ENCODE measurements at regions not wholly inside any gene's neighbourhood (a gene's known extent, or its start where the extent isn't known, plus 50 kb on each side); places are given as distances from the start of the nearest gene placed in this dataset.

DNA sequence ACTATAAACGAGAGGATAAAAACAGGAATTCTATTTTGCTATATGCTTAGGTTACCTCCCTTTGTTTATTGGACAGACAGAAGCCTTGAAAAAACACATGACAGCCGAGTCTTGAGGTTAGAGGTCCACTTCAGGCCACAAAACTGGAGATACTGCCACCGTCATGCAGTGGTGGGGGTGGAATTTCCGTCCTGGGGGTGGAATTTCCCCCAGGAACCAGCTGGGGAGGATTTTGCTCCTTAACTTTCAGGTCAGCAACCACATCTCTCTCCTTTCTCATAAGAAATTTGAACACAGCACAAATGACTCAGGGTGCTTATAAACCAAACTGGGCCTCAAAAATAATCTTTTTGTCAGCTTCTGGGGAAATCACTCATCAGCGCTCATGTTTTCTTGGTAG, 545.8 kb upstream of the ADAMTS9 start:
- no peak for DNase-seq

- DNase-seq, result no peak
These were observed 543.7 kb upstream of the ADAMTS9 start for GRCh38 chr3:65231544-65231943.

DNA sequence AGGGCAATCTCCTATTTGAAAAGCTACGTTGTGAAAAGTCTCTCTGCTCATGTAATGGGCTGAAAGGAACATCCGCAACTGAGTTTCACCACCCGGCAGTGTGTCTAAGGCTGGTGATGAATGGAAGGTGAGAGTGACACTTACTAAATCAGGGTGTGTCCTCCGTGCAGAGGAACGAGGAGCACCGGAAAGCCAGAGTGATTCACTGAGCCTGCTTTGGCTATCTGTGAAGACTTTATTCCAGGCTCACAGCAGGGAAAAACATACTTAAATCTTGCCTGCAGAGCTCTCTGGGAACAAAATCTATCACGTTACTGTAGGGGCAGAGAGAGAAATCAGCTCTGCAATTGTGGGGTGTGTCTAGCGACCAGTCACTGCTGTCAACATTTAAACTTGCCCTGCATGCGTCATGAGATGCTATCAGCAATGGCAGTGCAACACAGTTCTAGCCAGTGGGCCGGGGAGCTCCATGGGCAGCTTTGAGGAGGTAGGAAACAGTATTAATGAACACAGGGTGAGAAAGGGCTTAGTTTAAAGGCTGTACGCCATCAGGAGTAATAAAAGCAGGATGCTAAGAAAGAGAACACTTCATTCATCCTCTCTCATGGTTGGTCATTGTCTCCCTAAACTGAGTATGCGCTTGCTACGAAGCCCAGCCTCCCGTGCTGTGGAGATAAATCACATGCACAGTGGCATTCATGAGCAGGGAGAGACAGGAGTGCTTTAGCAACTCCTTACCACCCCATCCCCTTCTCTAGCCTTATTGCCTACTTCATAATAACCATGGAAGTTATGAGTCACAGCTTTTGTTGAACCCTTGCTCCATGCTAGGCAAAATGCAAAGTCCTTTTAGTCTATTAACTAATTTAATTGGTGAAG, 542.7 kb upstream of the ADAMTS9 start:
- peak in 1 of 51 donors; percentile 5 for DNase-seq

- no peak for DNase-seq
These were observed 538.5 kb upstream of the ADAMTS9 start for GRCh38 chr3:65226287-65226686.

DNA sequence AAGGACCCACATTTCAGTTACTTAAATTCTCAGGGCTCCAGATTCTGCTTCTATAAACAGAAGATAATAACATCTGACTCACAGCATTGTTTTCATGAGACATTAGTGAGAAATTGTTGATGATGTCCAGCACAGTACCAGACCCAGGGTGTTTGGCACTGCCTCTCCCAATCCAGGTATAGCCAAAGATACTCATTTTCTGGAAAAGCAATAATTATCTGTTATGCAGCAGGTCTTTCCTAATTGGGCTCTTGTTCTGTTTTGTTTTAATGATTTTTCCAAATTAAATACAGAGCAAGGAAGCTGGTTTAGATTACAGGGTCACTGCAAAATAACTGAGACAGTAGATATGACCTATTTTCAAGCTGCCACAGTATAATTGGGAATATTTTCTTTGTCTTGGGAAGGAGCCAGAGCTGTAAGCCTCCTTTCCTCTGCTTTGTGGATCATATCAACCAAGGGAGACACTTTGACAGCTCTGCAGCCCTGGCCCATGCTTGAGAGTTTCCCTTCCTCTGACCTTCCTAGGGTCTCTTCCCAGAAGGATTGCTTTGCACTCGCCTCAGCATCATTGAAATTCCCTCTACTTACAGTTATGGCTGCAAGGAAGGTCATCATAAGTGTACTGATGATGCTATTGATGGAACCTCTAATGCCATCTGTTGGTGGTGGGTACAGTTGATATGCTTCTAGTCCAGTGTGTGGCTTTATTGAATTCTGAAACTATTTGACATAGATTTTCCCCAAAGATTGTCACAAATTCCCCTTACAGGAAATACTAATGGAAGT, 522.4 kb upstream of the ADAMTS9 start:
- DNase-seq, result no peak

DNA sequence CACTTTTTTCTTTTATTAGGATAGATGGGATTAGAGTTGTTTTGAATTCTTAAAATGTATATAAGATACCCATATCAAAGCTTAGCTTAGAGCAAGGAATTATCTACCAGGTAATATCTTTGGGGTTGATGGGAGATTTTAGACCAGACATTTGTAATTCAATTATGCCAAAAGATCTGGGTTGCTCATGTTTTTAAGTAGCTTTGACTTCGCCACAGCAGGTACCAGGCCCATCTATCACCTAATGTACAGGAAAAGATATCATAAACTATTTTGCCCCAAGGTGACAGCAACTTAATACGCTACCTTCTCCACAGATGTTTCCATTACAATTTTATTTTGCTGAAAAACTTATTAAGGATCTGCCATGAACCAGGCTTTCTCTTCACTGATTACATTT, 514.6 kb upstream of the ADAMTS9 start:
- DNase-seq, result no peak

GRCh38 chr3:65201926-65202325, 514.1 kb upstream of the ADAMTS9 start:
- DNase-seq, result no peak

- DNase-seq, result peak in 5 of 51 donors; percentile 5 to 12 (median 7)
These were observed 512.6 kb upstream of the ADAMTS9 start for GRCh38 chr3:65200310-65200970.

GRCh38 chr3:65196663-65197062, 508.9 kb upstream of the ADAMTS9 start:
- DNase-seq, result no peak

DNA sequence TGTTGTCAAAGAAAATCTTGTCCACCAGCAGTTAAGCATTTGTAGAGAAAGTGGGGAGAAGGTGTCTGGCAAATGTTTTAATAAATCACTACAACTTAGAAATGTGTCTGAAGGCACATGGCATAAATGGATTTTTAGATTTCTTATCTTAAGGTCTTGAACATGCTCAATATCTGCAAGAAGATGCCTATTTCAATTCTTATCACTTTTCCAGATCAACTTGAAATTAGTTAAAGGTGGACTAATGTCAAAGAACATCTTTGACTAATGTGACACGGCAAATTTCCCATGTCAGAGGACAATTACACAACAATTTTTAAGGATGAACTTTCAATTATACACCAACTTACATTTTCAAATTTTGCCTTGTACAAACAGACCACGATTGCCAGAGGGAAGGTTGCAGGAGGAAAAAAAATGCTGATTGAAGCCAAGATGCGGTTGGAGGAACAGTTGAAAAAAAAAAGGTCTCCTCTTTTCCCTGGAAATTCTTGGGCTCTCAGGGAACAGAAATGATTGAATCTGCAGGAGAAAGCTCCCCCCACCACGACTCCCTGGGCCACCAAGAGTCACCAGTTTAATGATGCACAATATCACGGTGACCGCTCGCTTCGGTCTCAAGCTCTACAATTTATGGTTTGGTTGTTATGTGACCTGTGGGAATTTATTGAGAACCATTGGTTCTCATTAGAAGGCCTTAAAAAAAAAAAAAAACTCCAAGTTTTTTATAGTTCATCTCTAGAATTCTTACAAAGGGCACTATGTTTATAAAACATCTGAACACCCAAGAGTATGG, 507.6 kb upstream of the ADAMTS9 start:
- no peak for DNase-seq

GRCh38 chr3:65194744-65195143, 506.9 kb upstream of the ADAMTS9 start:
- DNase-seq, result no peak

- DNase-seq, result no peak
These were observed 506.4 kb upstream of the ADAMTS9 start for GRCh38 chr3:65194047-65194714.

- no peak for DNase-seq
These were observed 505.7 kb upstream of the ADAMTS9 start for GRCh38 chr3:65193531-65193930.

- no peak for DNase-seq
These were observed 502.3 kb upstream of the ADAMTS9 start for GRCh38 chr3:65190111-65190510.

DNA sequence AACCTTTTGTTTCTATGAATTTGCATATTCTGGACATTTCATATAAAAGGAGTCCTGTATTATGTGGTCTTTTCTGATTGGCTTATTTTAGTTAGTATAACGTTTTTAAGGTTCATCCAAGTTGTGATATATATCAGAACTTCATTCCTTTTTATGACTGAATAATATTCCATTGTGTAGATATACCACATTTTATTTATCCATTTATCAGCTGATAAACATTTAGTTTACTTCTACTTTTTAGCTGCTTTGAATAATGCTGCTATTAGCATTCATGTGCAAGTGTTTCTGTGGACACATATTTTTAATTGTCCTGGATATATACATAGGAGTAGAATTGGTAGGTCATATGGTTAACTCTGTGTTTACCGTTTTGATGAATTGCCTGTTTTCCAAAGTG, 498.5 kb upstream of the ADAMTS9 start:
- DNase-seq, result no peak

- DNase-seq, result no peak
These were observed 494.9 kb upstream of the ADAMTS9 start for GRCh38 chr3:65182682-65183081.

GRCh38 chr3:65182085-65182484, 494.3 kb upstream of the ADAMTS9 start:
- DNase-seq, result no peak

- DNase-seq, result peak in 9 of 51 donors; percentile 1 to 22 (median 5)
These were observed 493.6 kb upstream of the ADAMTS9 start for GRCh38 chr3:65181391-65181871.

GRCh38 chr3:65178703-65179102, 490.9 kb upstream of the ADAMTS9 start:
- no peak for DNase-seq

GRCh38 chr3:65177960-65178376, 490.2 kb upstream of the ADAMTS9 start:
- DNase-seq, result no peak

GRCh38 chr3:65174713-65175112, 486.9 kb upstream of the ADAMTS9 start:
- no peak for DNase-seq
